OCI-LY1 (cell line): ENCODE measurements at regions not wholly inside any gene's neighbourhood (a gene's known extent, or its start where the extent isn't known, plus 50 kb on each side); places are given as distances from the start of the nearest gene placed in this dataset.

Experiments
- H2AFZ ChIP-seq: fragments of 200-600 bp; sonication (generic), shearing (Covaris generic); 2 replicates; pipeline ENCODE4 v1.6.0; 2014; ENCODE audit warnings: antibody characterized with exemption, mild to moderate bottlenecking, low read length
- H3F3A ChIP-seq: fragments of 200-600 bp; sonication (generic), shearing (Covaris generic); 2 replicates; pipeline ENCODE4 v1.6.0; 2014; ENCODE audit warnings: mild to moderate bottlenecking, antibody characterized with exemption, low read length, moderate library complexity; ENCODE audit not compliant: insufficient read depth
- H3K27ac ChIP-seq: fragments of 200-600 bp; sonication (generic); 2 replicates; pipeline ENCODE4 v1.5.1; 2014; ENCODE audit warnings: low read length, mixed run types, mild to moderate bottlenecking, low read depth; ENCODE audit not compliant: poor library complexity, severe bottlenecking
- H3K27me3 ChIP-seq: fragments of 200-600 bp; sonication (generic); 2 replicates; pipeline ENCODE4 v1.6.0; 2014; ENCODE audit warnings: antibody characterized with exemption, mild to moderate bottlenecking, low read length, moderate library complexity; ENCODE audit not compliant: insufficient read depth
- H3K36me3 ChIP-seq: fragments of 200-600 bp; sonication (generic); 2 replicates; pipeline ENCODE4 v1.6.1; 2014; ENCODE audit warnings: mild to moderate bottlenecking, antibody characterized with exemption, low read length, moderate library complexity, mixed read lengths; ENCODE audit not compliant: insufficient read depth
- H3K4me1 ChIP-seq: fragments of 200-600 bp; sonication (generic); 2 replicates; pipeline ENCODE4 v1.5.1; 2014; ENCODE audit warnings: mild to moderate bottlenecking, low read length, moderate library complexity; ENCODE audit not compliant: insufficient read depth, severe bottlenecking
- H3K4me2 ChIP-seq: fragments of 200-600 bp; sonication (generic), shearing (Covaris generic); 2 replicates; pipeline ENCODE4 v1.6.1; 2014; ENCODE audit warnings: low read length
- H3K4me3 ChIP-seq: fragments of 200-600 bp; sonication (generic); 2 replicates; pipeline ENCODE4 v1.5.1; 2014; ENCODE audit warnings: low read length, low read depth, mild to moderate bottlenecking, mixed read lengths; ENCODE audit not compliant: poor library complexity, severe bottlenecking
- H3K79me2 ChIP-seq: fragments of 200-600 bp; shearing (Covaris generic); 2 replicates; pipeline ENCODE4 v1.6.1; 2016; ENCODE audit warnings: mixed run types, low read length, mixed read lengths; ENCODE audit not compliant: insufficient read depth
- H3K9ac ChIP-seq: fragments of 200-600 bp; sonication (generic), shearing (Covaris generic); 2 replicates; pipeline ENCODE4 v1.6.1; 2014; ENCODE audit warnings: mild to moderate bottlenecking, low read length, mixed read lengths
- H3K9me2 ChIP-seq: fragments of 200-600 bp; sonication (generic), shearing (Covaris generic); 2 replicates; pipeline ENCODE4 v1.6.1; 2014; ENCODE audit warnings: low read depth, mild to moderate bottlenecking, low read length, mixed read lengths
- H3K9me3 ChIP-seq: fragments of 200-600 bp; shearing (Covaris generic); 2 replicates; pipeline ENCODE4 v1.6.1; 2014; ENCODE audit warnings: low read length, mixed read lengths
- H4K20me1 ChIP-seq: fragments of 200-600 bp; sonication (generic), shearing (Covaris generic); 2 replicates; pipeline ENCODE4 v1.6.0; 2016; ENCODE audit warnings: mild to moderate bottlenecking, low read length; ENCODE audit not compliant: insufficient read depth
- CTCF ChIP-seq: fragments of 200-600 bp; sonication (generic), shearing (Covaris generic); IDR thresholded peaks from 2 replicates; pipeline ENCODE4 v1.5.1; 2017; ENCODE audit warnings: mild to moderate bottlenecking, antibody characterized with exemption, low read length, moderate library complexity, mixed read lengths
- EZH2 ChIP-seq: fragments of 200-600 bp; sonication (generic), shearing (Covaris generic); IDR thresholded peaks from 2 replicates; pipeline ENCODE4 v1.8.0; 2017; ENCODE audit warnings: borderline replicate concordance, mixed run types, mild to moderate bottlenecking, antibody characterized with exemption, low read length, moderate library complexity, mixed read lengths

- H3K36me3 ChIP-seq = no peaks in the 10 kb centered on the region
- no peak overlapping the region for H3K4me2 ChIP-seq
- no peaks in the 10 kb centered on the region for H3K9me2 ChIP-seq
- no peak overlapping the region for H3K4me3 ChIP-seq
- H3K9ac ChIP-seq = no peak overlapping the region
- no peaks in the 10 kb centered on the region for H3K9me3 ChIP-seq
- no peaks in the 10 kb centered on the region for H3K4me1 ChIP-seq
- H4K20me1 ChIP-seq = no peaks in the 10 kb centered on the region
- TF ChIP-seq EZH2 = no peak
- no peaks in the 10 kb centered on the region for H3K27me3 ChIP-seq
- no peaks in the 10 kb centered on the region for H3K79me2 ChIP-seq
- no peak overlapping the region for H2AFZ ChIP-seq
- no peaks in the 10 kb centered on the region for H3F3A ChIP-seq
- H3K27ac ChIP-seq = no peak overlapping the region
Measured at GRCh38 chr2:155600296-155600695, 732.2 kb downstream of the NR4A2 start.

- H3K9me3 ChIP-seq = no peaks in the 10 kb centered on the region
- H3K4me2 ChIP-seq = no peak overlapping the region
- H3K9ac ChIP-seq = no peak overlapping the region
- no peaks in the 10 kb centered on the region for H3K9me2 ChIP-seq
- H3K4me3 ChIP-seq = no peak overlapping the region
- H3K36me3 ChIP-seq = no peaks in the 10 kb centered on the region
- no peak overlapping the region for H3K27ac ChIP-seq
- H3K79me2 ChIP-seq = no peaks in the 10 kb centered on the region
- no peak for TF ChIP-seq EZH2
- no peak for TF ChIP-seq CTCF
- H3K27me3 ChIP-seq = no peaks in the 10 kb centered on the region
- no peaks in the 10 kb centered on the region for H3K4me1 ChIP-seq
- H4K20me1 ChIP-seq = no peaks in the 10 kb centered on the region
- H2AFZ ChIP-seq = no peak overlapping the region
- H3F3A ChIP-seq = no peaks in the 10 kb centered on the region
Measured at GRCh38 chr2:155599834-155600233, 732.7 kb downstream of the NR4A2 start.

- Histone ChIP-seq H2AFZ (no peak overlapping the region), H3K4me1 (no peaks in the 10 kb centered on the region), H3K9me3 (no peaks in the 10 kb centered on the region), H3K36me3 (no peaks in the 10 kb centered on the region), H4K20me1 (no peaks in the 10 kb centered on the region), H3K79me2 (no peaks in the 10 kb centered on the region), H3K27ac (no peak overlapping the region), H3K27me3 (no peaks in the 10 kb centered on the region), H3F3A (no peaks in the 10 kb centered on the region), H3K4me3 (no peak overlapping the region), H3K9me2 (no peaks in the 10 kb centered on the region), H3K9ac (no peak overlapping the region), H3K4me2 (no peak overlapping the region)
- TF ChIP-seq EZH2 (no peak), CTCF (no peak)
Measured at GRCh38 chr2:155583674-155584195, 748.8 kb downstream of the NR4A2 start.

- H3K9ac ChIP-seq = no peak overlapping the region
- no peak overlapping the region for H3K4me2 ChIP-seq
- no peaks in the 10 kb centered on the region for H4K20me1 ChIP-seq
- TF ChIP-seq CTCF (no peak), EZH2 (no peak)
- no peaks in the 10 kb centered on the region for H3K27me3 ChIP-seq
- no peaks in the 10 kb centered on the region for H3K36me3 ChIP-seq
- no peaks in the 10 kb centered on the region for H3F3A ChIP-seq
- no peaks in the 10 kb centered on the region for H3K4me1 ChIP-seq
- H3K79me2 ChIP-seq = no peaks in the 10 kb centered on the region
- H3K9me3 ChIP-seq = no peaks in the 10 kb centered on the region
- H3K4me3 ChIP-seq = no peak overlapping the region
- H3K27ac ChIP-seq = no peak overlapping the region
- no peak overlapping the region for H2AFZ ChIP-seq
- H3K9me2 ChIP-seq = no peaks in the 10 kb centered on the region
Measured at GRCh38 chr2:155574941-155575340, 757.6 kb downstream of the NR4A2 start.
